T-helper 1 cell treated with Interleukin-12 subunit alpha and Interleukin-12 subunit beta and Interleukin-4 antibody, amounts not matched to agents 30 ng/mL and 1 ng/mL, for 36 hours (primary cell): ENCODE measurements at regions not wholly inside any gene's neighbourhood (a gene's known extent, or its start where the extent isn't known, plus 50 kb on each side); places are given as distances from the start of the nearest gene placed in this dataset.
"Not testable (repeated sequence)": the region's sequence is repeated elsewhere in the genome, so short reads cannot be mapped to it uniquely, and the experiment has no call there.

Experiments
- intact Hi-C: fragments of 100-400 bp; cut with micrococcal nuclease; formaldehyde crosslinking; loops from one replicate; pipeline ENCODE4 v1.15.1; 2024

- intact Hi-C loops = no loop called here
Observed at GRCh38 chr12:5163661-5164060, 120.0 kb downstream of the KCNA5 start.

GRCh38 chr12:5165296-5165970 lies 121.8 kb downstream of the KCNA5 start:
- intact Hi-C loops = no loop called here

GRCh38 chr12:5166976-5167375 lies 123.3 kb downstream of the KCNA5 start:
- intact Hi-C loops = no loop called here

GRCh38 chr12:5168148-5168547 lies 124.5 kb downstream of the KCNA5 start:
- intact Hi-C loops = no loop called here

GRCh38 chr12:5170844-5171243 lies 127.2 kb downstream of the KCNA5 start:
- intact Hi-C loops = no loop called here

- intact Hi-C loops = no loop called here
Observed at GRCh38 chr12:5171701-5172100, 128.0 kb downstream of the KCNA5 start.

GRCh38 chr12:5172886-5173285 lies 129.2 kb downstream of the KCNA5 start:
- intact Hi-C loops = no loop called here

- intact Hi-C loops = no loop called here
Observed at GRCh38 chr12:5173511-5174011, 129.9 kb downstream of the KCNA5 start.

- intact Hi-C loops = not testable (repeated sequence)
Observed at GRCh38 chr12:5175415-5175814, 131.7 kb downstream of the KCNA5 start.

GRCh38 chr12:5176036-5176435 lies 132.4 kb downstream of the KCNA5 start:
- intact Hi-C loops = no loop called here

- intact Hi-C loops = no loop called here
Observed at GRCh38 chr12:5177096-5177495, 133.4 kb downstream of the KCNA5 start.

GRCh38 chr12:5177731-5178130 lies 134.1 kb downstream of the KCNA5 start:
- intact Hi-C loops = no loop called here

GRCh38 chr12:5178571-5178970 lies 134.9 kb downstream of the KCNA5 start:
- intact Hi-C loops = no loop called here

- intact Hi-C loops = no loop called here
Observed at GRCh38 chr12:5180496-5180895, 136.8 kb downstream of the KCNA5 start.

- intact Hi-C loops = no loop called here
Observed at GRCh38 chr12:5184186-5184585, 140.5 kb downstream of the KCNA5 start.

GRCh38 chr12:5185435-5186069 lies 141.9 kb downstream of the KCNA5 start:
- intact Hi-C loops = no loop called here

- intact Hi-C loops = no loop called here
Observed at GRCh38 chr12:5186715-5187114, 143.0 kb downstream of the KCNA5 start.

- intact Hi-C loops = no loop called here
Observed at GRCh38 chr12:5187136-5187535, 143.5 kb downstream of the KCNA5 start.

GRCh38 chr12:5188472-5188871 lies 144.8 kb downstream of the KCNA5 start:
- intact Hi-C loops = no loop called here

GRCh38 chr12:5189173-5189572 lies 145.5 kb downstream of the KCNA5 start:
- intact Hi-C loops = no loop called here

GRCh38 chr12:5191803-5192538 lies 148.3 kb downstream of the KCNA5 start:
- intact Hi-C loops = no loop called here

GRCh38 chr12:5192726-5193125 lies 149.0 kb downstream of the KCNA5 start:
- intact Hi-C loops = no loop called here
